Thyroid gland (tissue), 4 donors: ENCODE measurements at regions not wholly inside any gene's neighbourhood (a gene's known extent, or its start where the extent isn't known, plus 50 kb on each side); places are given as distances from the start of the nearest gene placed in this dataset.

Source experiments
- CTCF ChIP-seq, 6 experiments: fragments of 200-600 bp in 3 of 6; fragments of 450-650 bp in 3 of 6; sonication (generic) in 3 of 6; IDR thresholded peaks; one replicate each; pipeline ENCODE4 v1.5.1; 2016 to 2019; ENCODE audit warnings: antibody characterized with exemption in 6 of 6, mild to moderate bottlenecking in 2 of 6, inconsistent platforms in 1 of 6, moderate library complexity in 1 of 6
- POLR2A ChIP-seq, 2 donors: fragments of 450-650 bp; IDR thresholded peaks; one replicate each; pipeline ENCODE4 v1.6.1; 2017; ENCODE audit warnings: antibody characterized with exemption in 2 of 2, mild to moderate bottlenecking in 2 of 2, moderate library complexity in 1 of 2

- TF ChIP-seq CTCF (IDR thresholded peaks at IDR 0.05) (no peak), POLR2A (IDR thresholded peaks at IDR 0.05) (no peak)
These were observed 297.2 kb downstream of the RNF144B start for GRCh38 chr6:18684343-18684742.
